Trophoblast cell (in vitro differentiated cells and primary cell): ENCODE measurements at regions not wholly inside any gene's neighbourhood (a gene's known extent, or its start where the extent isn't known, plus 50 kb on each side); places are given as distances from the start of the nearest gene placed in this dataset.

ENCODE experiments used
- DNase-seq, 2 donors: peaks; one replicate each; pipeline ENCODE4 v3.0.0-alpha.2; 2016
- H2AFZ ChIP-seq: 2 replicates; pipeline ENCODE4 v1.6.1; 2013; ENCODE audit warnings: low read length, moderate library complexity, mild to moderate bottlenecking; ENCODE audit not compliant: insufficient read depth, poor library complexity
- H2AK5ac ChIP-seq: 2 replicates; pipeline ENCODE4 v1.6.1; 2013; ENCODE audit warnings: mild to moderate bottlenecking, low read length
- H2BK120ac ChIP-seq: 2 replicates; pipeline ENCODE4 v1.6.1; 2013; ENCODE audit warnings: low read length, mild to moderate bottlenecking, moderate library complexity; ENCODE audit not compliant: insufficient read depth, poor library complexity
- H2BK12ac ChIP-seq: 2 replicates; pipeline ENCODE4 v1.6.1; 2013; ENCODE audit warnings: mild to moderate bottlenecking, low read length, moderate library complexity
- H2BK5ac ChIP-seq: 2 replicates; pipeline ENCODE4 v1.6.1; 2013; ENCODE audit warnings: low read length, low read depth, moderate library complexity, mild to moderate bottlenecking; ENCODE audit not compliant: poor library complexity
- H3K14ac ChIP-seq: 2 replicates; pipeline ENCODE4 v1.6.1; 2013; ENCODE audit warnings: mild to moderate bottlenecking, low read length
- H3K18ac ChIP-seq: 2 replicates; pipeline ENCODE4 v1.6.1; 2013; ENCODE audit warnings: mild to moderate bottlenecking, low read length
- H3K23ac ChIP-seq: 2 replicates; pipeline ENCODE4 v1.6.1; 2013; ENCODE audit warnings: low read length
- H3K27ac ChIP-seq: 2 replicates; pipeline ENCODE4 v1.5.1; 2013; ENCODE audit warnings: low read depth, mild to moderate bottlenecking, inconsistent platforms, low read length, moderate library complexity
- H3K27me3 ChIP-seq: 2 replicates; pipeline ENCODE4 v1.6.1; 2013; ENCODE audit warnings: inconsistent platforms, mild to moderate bottlenecking, low read length, moderate library complexity; ENCODE audit not compliant: insufficient read depth
- H3K36me3 ChIP-seq, 2 experiments: 1 replicate in 1 of 2; 2 replicates in 1 of 2; pipeline ENCODE4 v1.6.1; 2013; ENCODE audit warnings: low read length in 2 of 2, mild to moderate bottlenecking in 2 of 2, moderate library complexity in 1 of 2; ENCODE audit not compliant: insufficient read depth in 2 of 2, control insufficient read depth in 1 of 2
- H3K4ac ChIP-seq: 2 replicates; pipeline ENCODE4 v1.6.1; 2013; ENCODE audit warnings: low read depth, mild to moderate bottlenecking, low read length, moderate library complexity
- H3K4me1 ChIP-seq, 2 experiments: 1 replicate in 1 of 2; 2 replicates in 1 of 2; pipeline ENCODE4 v1.6.1; 2013; ENCODE audit warnings: low read length in 2 of 2, mild to moderate bottlenecking in 2 of 2, moderate library complexity in 1 of 2; ENCODE audit not compliant: insufficient read depth in 2 of 2, control insufficient read depth in 1 of 2
- H3K4me2 ChIP-seq: 2 replicates; pipeline ENCODE4 v1.6.1; 2013; ENCODE audit warnings: inconsistent platforms, mild to moderate bottlenecking, low read length, moderate library complexity
- H3K4me3 ChIP-seq: 2 replicates; pipeline ENCODE4 v1.5.1; 2013; ENCODE audit warnings: mild to moderate bottlenecking, low read depth, low read length, inconsistent platforms
- H3K79me1 ChIP-seq: one replicate; pipeline ENCODE4 v1.6.1; 2013; ENCODE audit warnings: low read length
- H3K79me2 ChIP-seq: 2 replicates; pipeline ENCODE4 v1.6.1; 2013; ENCODE audit warnings: low read length, mild to moderate bottlenecking; ENCODE audit not compliant: control insufficient read depth, insufficient read depth, poor library complexity
- H3K9ac ChIP-seq: 2 replicates; pipeline ENCODE4 v1.6.1; 2013; ENCODE audit warnings: mild to moderate bottlenecking, low read length
- H3K9me3 ChIP-seq: 2 replicates; pipeline ENCODE4 v1.6.1; 2013; ENCODE audit warnings: low read depth, mild to moderate bottlenecking, control low read depth, inconsistent platforms, low read length; ENCODE audit not compliant: insufficient read depth
- H4K12ac ChIP-seq: 2 replicates; pipeline ENCODE4 v1.6.1; 2013; ENCODE audit warnings: low read depth, mild to moderate bottlenecking, low read length, moderate library complexity
- H4K8ac ChIP-seq: 2 replicates; pipeline ENCODE4 v1.6.1; 2013; ENCODE audit warnings: low read depth, mild to moderate bottlenecking, low read length, moderate library complexity
- H4K91ac ChIP-seq: one replicate; pipeline ENCODE4 v1.6.1; 2013; ENCODE audit warnings: low read depth, mild to moderate bottlenecking, low read length, moderate library complexity
- WGBS: extraction: QIAGEN DNeasy Blood & Tissue Kit; methylation state at CpG from one replicate; pipeline ENCODE4 v1.1.7; 2013; ENCODE audit warnings: missing lambda C conversion rate; ENCODE audit not compliant: insufficient read length, insufficient coverage; ENCODE audit errors: extremely low coverage; 5-methylcytosine and 5-hydroxymethylcytosine counted together

DNA sequence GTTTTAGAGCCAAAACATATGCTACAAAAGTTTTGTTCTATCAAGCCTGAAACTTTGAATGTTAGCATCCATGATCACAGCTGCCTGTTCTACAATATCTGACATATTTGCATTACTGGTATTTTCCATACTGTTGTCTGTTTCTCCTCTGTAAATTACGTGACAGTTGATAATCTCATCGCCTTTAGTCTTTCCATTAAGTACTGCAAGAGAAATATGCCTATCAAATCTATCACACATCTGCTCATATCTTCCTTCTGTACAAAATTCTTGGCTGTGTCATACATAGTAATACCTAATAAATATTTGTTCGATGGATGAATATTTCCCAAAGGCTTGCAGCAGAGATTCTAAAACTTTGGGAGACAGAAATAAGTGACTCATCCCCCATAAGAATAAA lies 717.3 kb downstream of the OTOL1 start:
- H3K9me3 ChIP-seq, result no peaks in the 10 kb centered on the region
- H2BK12ac ChIP-seq, result no peak overlapping the region
- no peaks in the 10 kb centered on the region for H3K4me1 ChIP-seq
- H3K4ac ChIP-seq, result no peak overlapping the region
- H3K14ac ChIP-seq, result no peak overlapping the region
- H3K18ac ChIP-seq, result no peak overlapping the region
- WGBS, result no CpG with 5 or more reads among the region's 3 CpGs
- H2BK120ac ChIP-seq, result no peak overlapping the region
- no peak overlapping the region for H4K91ac ChIP-seq
- H3K79me1 ChIP-seq, result no peaks in the 10 kb centered on the region
- H3K9ac ChIP-seq, result no peak overlapping the region
- H3K27me3 ChIP-seq, result no peaks in the 10 kb centered on the region
- H2AFZ ChIP-seq, result no peak overlapping the region
- no peak for DNase-seq
- no peak overlapping the region for H4K8ac ChIP-seq
- no peak overlapping the region for H3K4me3 ChIP-seq
- H3K36me3 ChIP-seq, result no peaks in the 10 kb centered on the region
- H4K12ac ChIP-seq, result no peak overlapping the region
- H3K4me2 ChIP-seq, result no peak overlapping the region
- no peak overlapping the region for H3K27ac ChIP-seq
- no peak overlapping the region for H2AK5ac ChIP-seq
- H3K79me2 ChIP-seq, result no peaks in the 10 kb centered on the region
- no peak overlapping the region for H3K23ac ChIP-seq
- H2BK5ac ChIP-seq, result no peak overlapping the region

DNA sequence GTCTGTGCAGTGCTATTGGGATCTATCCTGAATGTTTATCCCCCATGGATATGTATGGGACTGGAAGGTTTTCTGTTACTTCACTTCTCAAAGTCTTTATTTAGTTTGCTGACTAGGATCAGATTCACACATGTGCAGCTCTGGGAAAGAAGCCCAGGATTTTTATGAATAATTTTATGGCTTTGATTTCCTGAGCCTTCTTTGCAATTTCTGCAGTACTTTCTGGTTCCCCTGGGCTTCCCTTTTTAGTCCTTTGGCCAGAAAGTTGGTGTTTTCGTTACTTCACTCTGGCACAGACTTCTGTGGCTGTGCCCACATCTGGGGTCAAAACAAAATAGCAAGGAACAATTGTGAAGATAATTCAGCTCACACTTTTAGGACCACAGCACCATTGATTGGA lies 721.0 kb downstream of the OTOL1 start:
- no peak overlapping the region for H4K12ac ChIP-seq
- no peak overlapping the region for H2BK5ac ChIP-seq
- no peak overlapping the region for H3K23ac ChIP-seq
- H3K9ac ChIP-seq, result no peak overlapping the region
- H3K27me3 ChIP-seq, result no peaks in the 10 kb centered on the region
- H4K8ac ChIP-seq, result no peak overlapping the region
- no peaks in the 10 kb centered on the region for H3K9me3 ChIP-seq
- no CpG with 5 or more reads among the region's 1 CpG for WGBS
- no peak for DNase-seq
- H4K91ac ChIP-seq, result no peak overlapping the region
- H3K79me2 ChIP-seq, result no peaks in the 10 kb centered on the region
- H3K27ac ChIP-seq, result no peak overlapping the region
- no peaks in the 10 kb centered on the region for H3K4me1 ChIP-seq
- no peak overlapping the region for H2AK5ac ChIP-seq
- no peak overlapping the region for H2BK120ac ChIP-seq
- no peaks in the 10 kb centered on the region for H3K79me1 ChIP-seq
- H3K36me3 ChIP-seq, result no peaks in the 10 kb centered on the region
- H2AFZ ChIP-seq, result no peak overlapping the region
- H3K4ac ChIP-seq, result no peak overlapping the region
- H3K4me2 ChIP-seq, result no peak overlapping the region
- no peak overlapping the region for H2BK12ac ChIP-seq
- no peak overlapping the region for H3K4me3 ChIP-seq
- no peak overlapping the region for H3K14ac ChIP-seq
- no peak overlapping the region for H3K18ac ChIP-seq

DNA sequence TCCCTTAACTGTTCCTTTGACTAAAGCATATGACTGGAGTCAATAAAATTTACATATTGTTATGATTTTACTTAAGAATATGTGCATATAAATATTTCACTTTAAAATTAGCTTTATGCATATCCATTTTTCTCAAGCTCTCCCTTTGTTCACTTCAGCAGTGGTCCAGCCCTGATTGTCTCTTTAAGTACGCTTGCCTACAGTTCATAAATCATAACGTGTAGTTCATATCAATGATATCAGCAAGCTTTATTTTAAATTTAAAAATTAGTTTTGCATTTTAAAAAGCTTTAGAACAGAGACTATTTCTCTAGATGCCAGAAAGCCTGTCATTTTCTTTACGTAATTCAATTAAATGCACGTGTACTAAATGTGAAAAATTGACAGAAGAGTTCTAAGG lies 721.9 kb downstream of the OTOL1 start:
- no peak overlapping the region for H2AFZ ChIP-seq
- no peaks in the 10 kb centered on the region for H3K27me3 ChIP-seq
- H3K4me1 ChIP-seq, result no peaks in the 10 kb centered on the region
- WGBS, result no CpG with 5 or more reads among the region's 4 CpGs
- H4K91ac ChIP-seq, result no peak overlapping the region
- H2BK5ac ChIP-seq, result no peak overlapping the region
- H2BK120ac ChIP-seq, result no peak overlapping the region
- no peak overlapping the region for H3K14ac ChIP-seq
- no peak for DNase-seq
- H4K12ac ChIP-seq, result no peak overlapping the region
- no peak overlapping the region for H4K8ac ChIP-seq
- H3K4ac ChIP-seq, result no peak overlapping the region
- H3K4me3 ChIP-seq, result no peak overlapping the region
- no peaks in the 10 kb centered on the region for H3K79me1 ChIP-seq
- H3K9ac ChIP-seq, result no peak overlapping the region
- H3K9me3 ChIP-seq, result no peaks in the 10 kb centered on the region
- no peak overlapping the region for H2AK5ac ChIP-seq
- H3K18ac ChIP-seq, result no peak overlapping the region
- H3K4me2 ChIP-seq, result no peak overlapping the region
- no peak overlapping the region for H3K27ac ChIP-seq
- H3K23ac ChIP-seq, result no peak overlapping the region
- no peaks in the 10 kb centered on the region for H3K79me2 ChIP-seq
- H2BK12ac ChIP-seq, result no peak overlapping the region
- no peaks in the 10 kb centered on the region for H3K36me3 ChIP-seq

DNA sequence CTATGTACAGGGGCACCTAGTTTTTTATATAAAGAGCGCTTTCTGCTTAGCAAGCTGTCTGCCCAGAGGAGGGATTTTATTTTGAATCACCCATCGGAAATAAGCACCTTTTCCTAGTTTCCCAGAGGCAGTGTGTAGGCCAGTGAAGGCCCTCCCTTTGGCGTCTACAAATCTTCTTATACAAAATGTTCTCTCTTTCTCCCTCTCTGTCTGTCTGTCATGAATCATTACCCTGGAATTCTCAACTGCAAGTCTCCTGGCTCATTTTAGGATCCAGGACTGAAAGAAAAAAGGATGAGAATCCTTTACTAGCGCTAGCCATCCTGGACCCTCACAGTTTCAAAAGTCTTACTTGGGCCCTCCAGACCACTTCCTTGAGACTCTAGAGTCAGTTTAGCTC lies 728.1 kb downstream of the OTOL1 start:
- Histone ChIP-seq H3K36me3 (no peaks in the 10 kb centered on the region), H3K4ac (no peak overlapping the region), H3K79me1 (no peaks in the 10 kb centered on the region)

More for the DNA sequence above, 728.1 kb downstream of the OTOL1 start:
- Histone ChIP-seq H2BK5ac (no peak overlapping the region), H4K12ac (no peak overlapping the region), H3K27ac (no peak overlapping the region), H4K91ac (no peak overlapping the region), H2BK120ac (no peak overlapping the region), H3K14ac (no peak overlapping the region), H2AK5ac (no peak overlapping the region), H3K18ac (no peak overlapping the region), H3K23ac (no peak overlapping the region), H2AFZ (no peak overlapping the region), H3K9ac (no peak overlapping the region), H4K8ac (no peak overlapping the region), H3K4me2 (no peak overlapping the region), H3K4me1 (no peaks in the 10 kb centered on the region), H3K9me3 (no peaks in the 10 kb centered on the region), H3K4me3 (no peak overlapping the region), H3K79me2 (no peaks in the 10 kb centered on the region), H3K27me3 (no peaks in the 10 kb centered on the region), H2BK12ac (no peak overlapping the region)
- no peak for DNase-seq
- WGBS, result no CpG with 5 or more reads among the region's 4 CpGs
